Left renal cortex interstitium (tissue), 4 donors: ENCODE measurements at regions not wholly inside any gene's neighbourhood (a gene's known extent, or its start where the extent isn't known, plus 50 kb on each side); places are given as distances from the start of the nearest gene placed in this dataset.
A peak's percentile ranks its signal among the peaks of the same experiment; 100 is the strongest.
"Not testable (repeated sequence)": the region's sequence is repeated elsewhere in the genome, so short reads cannot be mapped to it uniquely, and the experiment has no call there.

Source experiments
- DNase-seq, 4 donors: peaks; one replicate each; pipeline ENCODE4 v3.0.0-alpha.2; 2013; ENCODE audit warnings: low read depth in 4 of 4, low spot score in 2 of 4, missing footprints in 1 of 4

DNA sequence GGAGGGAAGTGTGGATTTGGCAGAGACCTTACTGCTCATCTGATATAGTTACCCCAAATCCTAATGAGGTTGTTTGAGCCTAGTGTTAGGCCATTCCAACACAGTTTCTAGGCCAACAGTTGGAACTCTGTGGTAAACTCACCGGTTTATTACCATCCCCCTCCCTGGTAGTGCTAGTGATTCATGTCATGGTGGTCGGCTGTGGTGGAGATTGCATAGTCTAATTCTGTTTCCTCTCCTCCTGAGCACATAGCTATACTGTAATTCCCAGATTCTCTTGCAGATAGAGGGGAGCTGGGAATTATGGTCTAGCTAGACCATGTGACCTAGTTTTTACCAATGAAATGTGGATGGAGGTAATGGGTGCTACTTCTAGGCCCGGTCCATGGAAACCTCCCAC lies 123.7 kb upstream of the KIF26B start:
- DNase-seq, result no peak

- no peak for DNase-seq
Observed at GRCh38 chr1:245026247-245026646, 128.5 kb upstream of the KIF26B start.

GRCh38 chr1:245025525-245025924 lies 129.3 kb upstream of the KIF26B start:
- no peak for DNase-seq

DNA sequence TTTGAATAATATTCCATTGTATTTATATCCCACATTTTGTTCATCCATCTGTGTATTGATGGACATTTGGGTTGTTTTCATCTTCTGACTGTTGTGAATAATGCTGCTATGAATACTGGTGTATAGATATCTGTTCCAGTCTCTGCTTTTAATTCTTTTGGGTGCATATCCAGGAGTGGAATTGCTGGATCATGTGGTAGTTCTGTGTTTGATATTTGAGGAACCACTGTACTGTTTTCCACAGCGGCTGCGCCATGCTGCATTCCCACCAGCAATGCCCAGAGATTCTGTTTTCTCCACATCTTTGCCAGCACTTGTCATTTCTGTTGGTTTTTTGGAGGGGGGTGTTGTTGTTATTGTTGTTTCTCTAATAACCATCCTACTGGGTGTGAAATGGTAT lies 131.6 kb upstream of the KIF26B start:
- DNase-seq, result no peak

DNA sequence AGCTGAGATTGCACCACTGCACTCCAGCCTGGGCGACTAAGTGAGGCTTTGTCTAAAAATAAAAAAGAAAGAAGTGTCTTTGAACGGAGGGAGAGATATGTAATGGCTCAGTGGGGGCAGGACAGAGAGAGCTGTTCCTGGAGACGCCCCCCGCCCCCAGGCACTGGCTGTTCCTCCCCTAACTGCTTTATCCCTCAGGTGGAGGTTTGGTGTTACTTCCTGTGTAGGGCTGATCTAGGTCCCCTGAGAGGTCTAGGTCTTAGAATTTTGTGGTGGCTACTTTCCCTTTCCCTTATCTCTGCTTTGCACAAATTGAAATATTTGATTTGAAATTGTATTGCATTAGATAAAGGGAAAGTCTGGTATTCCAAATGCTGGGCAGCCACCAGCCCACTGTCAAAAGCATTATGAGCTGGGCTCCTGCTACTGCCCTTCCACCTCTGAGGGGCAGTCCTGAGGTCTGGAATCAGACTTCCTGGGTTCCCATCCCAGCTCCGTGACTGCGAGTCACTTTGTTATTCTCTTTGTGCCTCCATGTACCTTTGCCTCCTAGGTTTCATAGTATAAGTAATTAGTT lies 134.8 kb upstream of the KIF26B start:
- no peak for DNase-seq

GRCh38 chr1:245016700-245017099 lies 138.1 kb upstream of the KIF26B start:
- DNase-seq, result no peak

DNA sequence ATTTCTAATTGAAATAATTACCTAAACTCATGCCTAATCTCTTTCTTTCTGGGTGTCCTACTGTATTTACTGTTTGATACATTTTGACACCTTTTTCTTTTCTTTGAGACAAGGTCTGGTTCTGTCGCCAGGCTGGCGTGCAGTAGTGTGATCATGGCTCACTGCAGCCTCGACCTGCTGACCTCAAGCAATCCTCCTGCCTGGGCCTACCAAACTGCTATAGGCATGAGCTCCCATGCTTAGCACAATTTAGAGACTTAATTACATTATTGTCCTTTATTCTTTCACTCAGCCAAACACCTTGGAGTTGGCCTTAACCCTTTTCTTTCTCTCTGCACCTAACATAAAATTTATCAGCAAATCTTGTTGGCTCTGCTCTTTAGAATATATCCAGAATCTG lies 139.8 kb upstream of the KIF26B start:
- peak in 1 of 4 donors; percentile 4 for DNase-seq

- no peak for DNase-seq
Observed at GRCh38 chr1:245014247-245015029, 140.3 kb upstream of the KIF26B start.

GRCh38 chr1:245010018-245010614 lies 144.7 kb upstream of the KIF26B start:
- DNase-seq, result no peak

DNA sequence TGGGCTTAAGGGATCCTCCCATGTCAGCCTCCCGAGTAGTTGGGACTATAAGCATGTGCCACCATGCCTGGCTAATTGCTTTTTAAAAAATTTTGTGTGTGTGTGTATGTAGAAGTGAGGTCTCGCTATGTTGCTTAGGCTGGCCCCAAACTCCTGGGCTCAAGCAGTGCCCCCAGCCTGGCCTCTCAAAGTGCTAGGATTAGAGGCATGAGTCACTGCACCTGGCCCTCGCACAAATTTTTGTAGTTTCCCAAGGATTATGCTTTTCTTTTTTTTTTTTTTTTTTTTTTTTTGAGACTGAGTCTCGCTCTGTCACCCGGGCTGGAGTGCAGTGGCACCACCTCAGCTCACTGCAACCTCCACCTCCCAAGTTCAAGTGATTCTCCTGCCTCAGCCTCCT lies 144.4 kb upstream of the HNRNPU start:
- no peak for DNase-seq

DNA sequence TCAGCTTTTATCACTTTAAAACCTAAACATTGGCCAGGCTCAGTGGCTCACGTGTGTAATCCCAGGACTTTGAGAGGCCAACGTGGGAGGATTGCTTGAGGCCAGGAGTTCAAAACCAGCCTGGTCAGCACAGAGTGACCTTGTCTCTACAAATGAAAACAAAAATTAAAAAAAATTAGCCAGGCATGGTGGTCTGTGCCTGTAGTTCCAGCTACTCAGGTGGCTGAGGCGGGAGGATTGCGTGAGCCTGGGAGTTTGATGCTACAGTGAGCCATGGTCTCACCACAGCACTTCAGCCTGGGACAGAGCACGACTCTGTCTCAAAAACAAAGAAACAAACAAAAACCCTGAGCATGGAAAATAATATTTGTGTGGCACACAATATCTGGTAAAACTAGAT lies 143.5 kb upstream of the HNRNPU start:
- no peak for DNase-seq

DNA sequence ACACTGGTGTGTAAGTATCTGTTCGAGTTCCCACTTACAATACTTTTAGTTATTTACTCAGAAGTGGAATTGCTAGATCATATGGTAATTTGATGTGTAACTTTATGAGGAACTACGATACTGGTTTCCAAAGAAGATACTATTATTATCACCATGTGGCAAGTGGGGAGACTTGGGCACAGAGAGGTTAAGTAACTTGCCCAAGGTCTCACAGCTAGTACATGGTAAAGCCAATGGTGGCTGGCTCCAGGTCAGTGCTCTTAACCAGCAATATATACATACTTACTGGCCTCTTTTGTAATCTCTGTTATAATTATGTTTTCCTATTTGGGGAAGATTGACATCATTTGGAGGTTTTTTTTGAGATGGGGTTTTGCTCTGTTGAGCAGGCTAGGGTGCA lies 138.9 kb upstream of the HNRNPU start:
- DNase-seq, result no peak

DNA sequence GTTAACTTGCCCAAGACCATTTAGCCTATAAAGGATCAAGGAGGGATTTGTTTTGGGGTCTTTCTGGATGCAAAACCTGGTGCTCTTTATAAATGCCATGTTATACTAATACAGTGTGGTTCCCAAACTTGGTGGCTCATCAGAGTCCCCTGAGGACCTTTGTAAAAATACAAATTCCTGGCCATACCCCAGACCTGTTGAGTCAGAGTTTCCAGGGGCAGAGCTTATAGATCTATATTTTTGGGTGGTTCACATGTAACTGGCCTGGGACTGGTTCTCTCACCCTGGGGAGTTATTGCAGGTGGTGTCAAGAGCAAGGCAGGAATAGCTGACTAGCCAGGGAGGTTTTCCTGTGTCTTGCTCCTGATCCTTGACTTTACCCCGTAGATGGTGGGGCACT lies 136.9 kb upstream of the HNRNPU start:
- DNase-seq, result no peak

DNA sequence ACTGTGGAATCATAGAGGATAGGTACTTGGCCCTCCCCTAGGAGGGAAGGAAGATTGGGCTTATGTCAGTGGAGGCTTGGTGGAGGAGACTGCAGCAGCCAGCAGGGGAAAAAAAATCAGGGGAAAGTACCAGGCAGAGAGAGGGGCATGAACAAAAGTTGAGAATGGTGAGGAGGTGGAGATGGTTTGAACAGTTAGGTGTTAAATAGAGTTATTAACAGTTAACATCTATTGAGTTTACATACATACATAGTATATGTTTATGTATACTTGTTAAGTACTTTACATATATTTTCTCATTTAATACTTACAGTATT lies 136.5 kb upstream of the HNRNPU start:
- DNase-seq, result no peak

DNA sequence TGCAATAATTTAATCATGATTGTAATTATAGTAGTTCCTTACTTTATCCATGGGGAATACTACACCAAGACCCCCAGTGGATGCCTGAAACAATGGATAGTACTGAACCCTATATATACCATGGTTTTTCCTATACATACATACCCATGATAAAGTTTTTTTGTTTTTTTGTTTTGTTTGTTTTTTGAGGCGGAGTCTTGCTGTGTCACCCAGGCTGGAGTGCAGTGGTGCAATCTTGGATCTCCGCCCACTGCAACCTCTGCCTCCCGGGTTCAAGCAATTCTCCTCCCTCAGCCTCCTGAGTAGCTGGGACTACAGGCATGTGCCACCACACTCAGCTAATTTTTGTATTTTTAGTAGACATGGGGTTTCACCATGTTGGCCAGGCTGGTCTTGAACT lies 135.3 kb upstream of the HNRNPU start:
- not testable (repeated sequence) for DNase-seq

- DNase-seq, result no peak
Observed at GRCh38 chr1:244998717-244999346, 134.5 kb upstream of the HNRNPU start.

DNA sequence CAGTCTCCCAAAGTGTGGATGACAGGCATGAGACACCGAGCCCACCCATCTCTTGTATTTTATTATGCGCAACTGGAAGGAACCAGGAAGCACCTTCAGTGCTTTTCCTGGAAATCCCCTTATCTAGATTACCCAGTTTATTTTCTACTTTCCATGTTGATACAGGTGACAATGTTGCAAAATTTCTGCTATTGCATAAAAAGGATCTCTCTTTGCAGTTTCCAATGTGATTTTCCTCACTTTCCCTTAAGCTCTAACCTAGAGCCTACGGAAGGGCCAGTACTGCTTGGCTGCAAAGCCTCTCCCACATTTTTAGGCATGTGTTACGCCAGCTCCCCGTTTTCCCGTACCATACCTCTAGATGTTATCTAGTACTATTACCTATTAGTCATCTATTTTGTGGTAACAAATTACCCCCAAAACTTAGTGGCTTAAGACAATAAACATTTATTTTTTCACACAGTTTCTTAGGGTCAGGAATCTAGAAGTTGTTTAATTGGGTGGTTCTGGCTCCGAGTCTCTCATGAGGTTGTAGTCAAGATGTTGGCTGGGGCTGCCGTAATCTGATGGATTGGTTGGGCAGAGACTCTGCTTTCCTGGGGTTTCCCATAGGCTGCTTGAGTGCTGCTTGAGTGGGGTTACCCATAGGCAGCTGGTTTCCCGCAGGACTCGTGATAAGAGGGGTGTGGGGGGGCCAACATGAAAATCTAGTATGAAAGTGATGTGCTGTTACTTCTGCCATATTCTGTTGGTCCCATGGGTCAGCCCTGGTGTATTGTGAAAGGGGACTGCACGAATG lies 131.5 kb upstream of the HNRNPU start:
- no peak for DNase-seq

DNA sequence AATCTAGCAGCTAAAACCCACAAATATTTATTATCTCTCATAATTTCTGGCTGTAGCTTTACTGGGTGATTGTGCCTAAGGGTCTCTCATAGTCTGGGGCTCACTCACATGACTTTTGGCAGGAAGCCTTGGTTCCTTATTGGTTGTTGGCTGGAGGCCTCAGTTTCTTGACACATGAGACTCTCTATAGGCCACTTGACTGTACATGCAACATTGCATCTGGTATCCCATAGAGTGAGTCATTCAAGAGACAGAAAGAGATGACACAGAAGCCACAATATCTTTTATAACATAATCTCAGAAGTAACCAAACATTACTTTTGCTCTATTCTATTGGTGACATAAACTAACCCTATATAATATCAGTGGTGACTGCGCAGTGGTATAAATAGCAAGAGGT lies 128.5 kb upstream of the HNRNPU start:
- no peak for DNase-seq

DNA sequence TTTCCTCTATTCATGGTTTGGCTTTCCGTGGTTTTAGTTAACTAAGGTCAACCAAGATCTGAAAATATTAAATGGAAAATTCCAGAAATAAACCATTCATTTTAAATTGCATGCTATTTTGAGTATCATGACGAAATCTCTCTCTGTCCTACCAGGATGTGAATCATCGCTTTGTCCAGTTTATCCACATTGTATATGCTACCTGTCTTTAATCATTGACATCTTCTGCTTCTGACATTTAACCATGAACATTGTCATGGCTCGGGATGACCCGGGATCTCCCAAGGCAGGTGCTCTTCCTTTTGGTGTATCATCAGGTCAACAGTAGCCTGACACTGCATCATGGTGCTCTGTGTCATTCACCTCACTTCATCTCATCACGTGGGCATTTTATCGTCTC lies 125.5 kb upstream of the HNRNPU start:
- DNase-seq, result no peak

DNA sequence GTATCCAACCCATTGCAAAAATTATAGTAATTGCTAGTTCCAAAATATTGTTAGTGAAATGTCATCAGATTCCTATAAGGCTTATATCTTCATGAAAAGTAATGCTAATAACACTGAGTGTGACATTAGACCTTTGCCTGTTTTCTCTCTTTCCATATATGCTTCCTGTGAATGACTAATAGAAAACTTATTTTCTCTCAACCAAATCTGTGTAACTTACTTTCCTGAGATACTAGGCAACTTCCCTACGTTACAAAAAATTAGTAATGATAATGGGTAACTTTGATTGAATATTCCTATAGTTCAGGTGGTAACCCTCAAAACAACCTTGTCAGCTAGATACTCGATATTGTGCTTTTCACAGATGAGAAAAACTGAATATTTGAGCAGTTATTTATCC lies 124.2 kb upstream of the HNRNPU start:
- no peak for DNase-seq

GRCh38 chr1:244980605-244981004 lies 116.3 kb upstream of the HNRNPU start:
- no peak for DNase-seq
